HL-60 (cell line): ENCODE measurements at regions not wholly inside any gene's neighbourhood (a gene's known extent, or its start where the extent isn't known, plus 50 kb on each side); places are given as distances from the start of the nearest gene placed in this dataset.

Experiments used
- CTCF ChIP-seq: IDR thresholded peaks from one replicate; pipeline ENCODE4 v1.5.1; 2011; ENCODE audit warnings: low read length, control low read depth, inconsistent platforms; ENCODE audit not compliant: insufficient read depth
- GABPA ChIP-seq: IDR thresholded peaks from 2 replicates; pipeline ENCODE4 v1.6.1; 2012; ENCODE audit warnings: low read depth
- POLR2AphosphoS5 ChIP-seq: IDR thresholded peaks from 2 replicates; pipeline ENCODE4 v1.6.1; 2012; ENCODE audit warnings: low read depth
- REST ChIP-seq: IDR thresholded peaks from 2 replicates; pipeline ENCODE4 v1.6.1; 2012; ENCODE audit warnings: low read depth; ENCODE audit not compliant: insufficient replicate concordance

- no peak for TF ChIP-seq REST
- no peak for TF ChIP-seq CTCF
- TF ChIP-seq POLR2AphosphoS5: no peak
- no peak for TF ChIP-seq GABPA
Measured at GRCh38 chr1:157230500-157230899, 92.3 kb upstream of the ETV3 start.
